ENCODE measurements at regions not wholly inside any gene's neighbourhood (a gene's known extent, or its start where the extent isn't known, plus 50 kb on each side); places are given as distances from the start of the nearest gene placed in this dataset.
A peak's percentile ranks its signal among the peaks of the same experiment; 100 is the strongest.

GRCh38 chr10:61140765-61141392 is 196.9 kb upstream of the RHOBTB1 start:
- TF ChIP-seq CTCF (IDR thresholded peaks at IDR 0.05; ENCODE audit: extremely low read depth, missing control alignments): peak; percentile 25
- peak; percentile 17 for DNase-seq (ENCODE audit: low spot score)

- TF ChIP-seq CTCF (IDR thresholded peaks at IDR 0.05; ENCODE audit: extremely low read depth, missing control alignments): no peak
- no peak for DNase-seq (ENCODE audit: low spot score)
Observed at GRCh38 chr10:61139592-61139953, 195.6 kb upstream of the RHOBTB1 start.

- no peak for DNase-seq (ENCODE audit: low spot score)
- TF ChIP-seq CTCF (IDR thresholded peaks at IDR 0.05; ENCODE audit: extremely low read depth, missing control alignments): no peak
Observed at GRCh38 chr10:61138708-61139591, 195.0 kb upstream of the RHOBTB1 start.

- no peak for DNase-seq (ENCODE audit: low spot score)
Observed at GRCh38 chr10:61136139-61136538, 192.2 kb upstream of the RHOBTB1 start.

GRCh38 chr10:61135276-61135721 is 191.3 kb upstream of the RHOBTB1 start:
- DNase-seq (ENCODE audit: low spot score): peak; percentile 34
- TF ChIP-seq CTCF (IDR thresholded peaks at IDR 0.05; ENCODE audit: extremely low read depth, missing control alignments): no peak

More at GRCh38 chr10:61136139-61136538, 192.2 kb upstream of the RHOBTB1 start:
- TF ChIP-seq CTCF (IDR thresholded peaks at IDR 0.05; ENCODE audit: extremely low read depth, missing control alignments): no peak

GRCh38 chr10:61130366-61130765 is 186.4 kb upstream of the RHOBTB1 start:
- TF ChIP-seq CTCF (IDR thresholded peaks at IDR 0.05; ENCODE audit: extremely low read depth, missing control alignments): no peak

GRCh38 chr10:61128196-61128595 is 184.2 kb upstream of the RHOBTB1 start:
- TF ChIP-seq CTCF (IDR thresholded peaks at IDR 0.05; ENCODE audit: extremely low read depth, missing control alignments): no peak
- no peak for DNase-seq (ENCODE audit: low spot score)

More at GRCh38 chr10:61130366-61130765, 186.4 kb upstream of the RHOBTB1 start:
- no peak for DNase-seq (ENCODE audit: low spot score)
